ENCODE measurements at regions not wholly inside any gene's neighbourhood (a gene's known extent, or its start where the extent isn't known, plus 50 kb on each side); places are given as distances from the start of the nearest gene placed in this dataset.

DNA sequence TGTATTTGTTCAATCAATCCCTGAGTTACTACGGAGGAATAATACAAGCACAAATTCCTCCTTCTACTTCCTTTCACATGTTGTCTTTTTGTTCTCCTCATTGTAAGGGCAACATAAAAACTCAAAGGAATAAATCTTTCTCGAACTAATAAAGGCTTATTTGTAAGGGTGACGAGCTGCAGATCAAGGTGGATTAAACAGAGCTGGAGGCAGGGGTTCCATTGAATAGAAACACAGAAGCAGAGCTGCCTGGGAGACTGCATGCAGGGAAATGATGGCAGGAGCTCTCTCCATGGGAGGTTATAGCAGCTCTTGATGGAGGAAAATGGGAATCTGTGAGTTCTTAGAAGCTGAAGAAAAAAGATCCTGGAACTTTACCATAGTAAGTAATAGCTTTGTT, 160.2 kb downstream of the CYYR1 start:
- DNase-seq = no peak

DNA sequence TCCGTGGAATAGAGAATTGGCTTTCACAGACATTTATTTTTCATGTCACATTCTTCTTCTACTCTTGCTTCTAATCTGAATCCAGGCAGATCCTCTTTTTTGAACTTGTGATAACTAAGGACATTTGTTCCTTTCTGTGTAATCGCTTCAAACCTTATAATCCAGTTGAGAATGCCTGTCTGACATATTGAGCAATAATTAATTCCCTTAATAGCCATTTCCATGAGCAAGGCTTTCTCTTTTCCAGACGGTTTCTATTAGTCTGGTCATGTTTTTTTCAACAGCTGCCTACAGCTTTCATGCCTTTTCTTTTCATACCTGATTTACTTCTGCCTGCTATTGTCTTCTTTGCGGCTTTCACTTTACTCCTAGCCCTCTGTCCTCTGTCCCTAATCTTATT, 163.4 kb downstream of the CYYR1 start:
- no peak for DNase-seq

DNA sequence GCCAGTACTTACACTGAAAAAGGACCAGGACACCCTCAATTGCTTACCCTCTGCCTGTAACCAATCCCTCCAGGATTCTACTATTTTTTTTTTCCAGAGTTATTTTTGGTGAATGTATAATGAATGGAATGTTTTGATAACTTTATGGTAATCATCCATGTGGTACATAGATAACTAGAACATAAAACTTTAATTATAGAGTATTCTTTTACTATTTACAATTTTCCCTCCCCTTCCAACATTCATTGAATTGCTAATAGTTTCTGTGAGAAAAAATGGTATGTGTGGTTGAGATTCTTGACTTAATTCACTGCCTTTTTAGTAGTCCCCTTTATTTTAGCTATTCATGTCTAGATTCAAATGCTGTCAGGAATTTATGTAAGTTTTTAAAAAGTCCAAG, 164.6 kb downstream of the CYYR1 start:
- no peak for DNase-seq

DNA sequence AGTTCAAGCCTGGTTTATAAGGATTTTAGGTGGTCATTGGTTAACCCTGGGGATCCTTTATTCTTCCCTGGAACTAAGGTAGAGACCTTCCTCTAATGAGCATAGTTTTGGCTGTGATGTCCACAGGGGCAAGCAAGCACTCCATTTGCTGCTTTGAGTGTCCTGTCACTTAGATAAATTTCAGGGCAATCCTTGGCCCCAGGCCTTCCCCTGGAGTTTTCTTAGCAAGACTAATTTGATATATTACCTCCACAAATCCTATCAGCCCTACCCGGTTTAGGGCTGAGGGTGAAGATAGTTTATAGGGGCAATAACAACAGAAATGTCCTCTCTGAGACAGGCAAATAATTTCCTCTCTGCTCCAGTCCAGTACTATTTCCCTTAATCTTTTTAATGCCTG, 166.6 kb downstream of the CYYR1 start:
- DNase-seq = no peak

- DNase-seq = no peak
Measured at GRCh38 chr21:26405735-26406361, 167.2 kb downstream of the CYYR1 start.

DNA sequence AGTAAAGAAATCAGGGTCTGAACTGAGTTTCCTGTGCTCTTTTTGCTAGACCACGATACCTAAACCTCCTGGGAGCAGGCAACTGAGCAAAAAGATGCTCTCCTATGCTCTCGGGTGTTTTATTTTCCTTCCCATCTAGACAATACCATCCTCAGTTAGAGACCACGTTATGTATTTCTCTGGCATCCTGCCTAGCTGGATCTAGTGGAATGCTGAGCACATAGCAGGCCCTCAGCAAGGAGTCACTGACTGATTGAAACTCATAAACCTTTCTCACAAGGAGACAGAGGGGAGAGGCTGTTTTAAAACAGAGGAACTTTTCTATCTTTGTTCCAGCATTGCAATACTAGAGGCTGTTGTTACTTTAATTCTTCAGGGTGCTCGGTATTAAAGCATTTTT, 168.0 kb downstream of the CYYR1 start:
- DNase-seq = no peak

- DNase-seq = no peak
Measured at GRCh38 chr21:26404288-26404687, 168.8 kb downstream of the CYYR1 start.

DNA sequence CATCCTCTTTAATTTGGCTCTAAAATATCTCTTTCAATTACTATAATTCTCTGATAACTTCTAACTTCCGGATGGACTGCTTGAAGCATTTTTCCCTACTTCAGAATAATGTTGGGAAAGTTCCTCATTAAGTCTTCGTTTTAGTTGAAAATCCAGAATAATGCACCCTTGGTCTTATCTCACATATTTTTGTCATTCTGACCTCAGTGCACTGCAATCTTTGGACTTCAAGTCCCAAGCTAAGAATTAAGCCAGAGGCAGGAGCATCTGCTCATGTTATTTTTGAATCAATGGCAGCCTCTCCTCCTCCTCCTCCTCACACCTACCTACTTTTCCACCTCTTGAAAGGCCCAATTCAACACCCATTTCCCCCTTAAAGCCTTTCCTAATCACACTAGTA, 169.8 kb downstream of the CYYR1 start:
- DNase-seq = no peak

- no peak for DNase-seq
Measured at GRCh38 chr21:26397545-26397944, 175.5 kb downstream of the CYYR1 start.

- DNase-seq = no peak
Measured at GRCh38 chr21:26394341-26394740, 178.7 kb downstream of the CYYR1 start.

DNA sequence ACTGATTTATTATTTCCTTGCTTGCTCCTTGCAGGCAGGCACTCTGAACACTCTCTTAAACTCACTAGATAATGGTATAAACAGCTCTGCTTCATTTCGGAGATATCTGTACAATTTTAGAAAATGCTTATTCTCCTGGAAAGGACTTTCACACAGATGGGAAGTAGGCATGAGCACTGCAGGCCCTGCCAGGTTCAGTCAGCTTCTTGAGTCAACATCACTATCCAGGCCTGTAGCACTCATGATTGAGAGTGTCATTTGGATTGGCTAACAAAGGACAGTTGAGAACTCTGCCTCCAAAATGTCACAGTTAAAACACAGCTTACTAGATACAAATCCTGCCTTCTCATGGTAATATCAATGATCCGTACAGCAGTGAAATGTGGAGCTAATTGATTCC, 181.9 kb downstream of the CYYR1 start:
- DNase-seq = no peak

DNA sequence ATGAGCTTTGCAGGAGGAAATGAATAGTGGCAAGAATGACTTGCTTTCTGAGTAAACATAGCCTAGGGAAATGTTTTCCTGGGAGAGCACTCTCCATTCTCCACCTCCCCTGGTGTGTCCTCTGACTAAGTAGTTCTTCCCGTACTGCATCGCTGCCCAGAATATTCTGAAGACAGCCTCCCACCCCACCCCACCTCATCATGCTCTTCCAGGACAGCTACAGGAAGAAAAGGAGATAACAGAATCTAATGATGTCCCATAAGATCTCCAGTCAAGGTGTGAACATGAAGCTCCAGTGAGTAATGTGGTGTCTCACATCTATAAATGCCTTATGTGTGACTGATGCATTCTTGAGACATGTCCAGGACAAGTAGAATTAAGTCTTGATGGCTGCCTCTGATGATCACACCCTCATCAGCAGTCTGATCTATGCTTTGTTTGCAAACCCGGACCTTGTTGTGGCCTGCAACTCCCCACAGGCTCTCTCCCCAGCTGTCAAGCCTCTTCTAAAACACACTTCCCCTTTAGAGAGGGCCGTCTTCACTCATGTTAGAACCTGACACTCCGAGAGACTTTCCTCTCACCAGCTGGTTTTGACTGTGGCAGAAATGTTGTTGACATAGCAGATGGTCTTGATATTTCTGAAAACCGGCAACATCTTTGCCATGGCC, 183.0 kb downstream of the CYYR1 start:
- peak; percentile 25 to 75 for DNase-seq

GRCh38 chr21:26388731-26389231, 184.3 kb downstream of the CYYR1 start:
- peak; percentile 10 to 52 for DNase-seq

GRCh38 chr21:26385721-26386120, 187.4 kb downstream of the CYYR1 start:
- no peak for DNase-seq

- no peak for DNase-seq
Measured at GRCh38 chr21:26379561-26379960, 193.5 kb downstream of the CYYR1 start.

DNA sequence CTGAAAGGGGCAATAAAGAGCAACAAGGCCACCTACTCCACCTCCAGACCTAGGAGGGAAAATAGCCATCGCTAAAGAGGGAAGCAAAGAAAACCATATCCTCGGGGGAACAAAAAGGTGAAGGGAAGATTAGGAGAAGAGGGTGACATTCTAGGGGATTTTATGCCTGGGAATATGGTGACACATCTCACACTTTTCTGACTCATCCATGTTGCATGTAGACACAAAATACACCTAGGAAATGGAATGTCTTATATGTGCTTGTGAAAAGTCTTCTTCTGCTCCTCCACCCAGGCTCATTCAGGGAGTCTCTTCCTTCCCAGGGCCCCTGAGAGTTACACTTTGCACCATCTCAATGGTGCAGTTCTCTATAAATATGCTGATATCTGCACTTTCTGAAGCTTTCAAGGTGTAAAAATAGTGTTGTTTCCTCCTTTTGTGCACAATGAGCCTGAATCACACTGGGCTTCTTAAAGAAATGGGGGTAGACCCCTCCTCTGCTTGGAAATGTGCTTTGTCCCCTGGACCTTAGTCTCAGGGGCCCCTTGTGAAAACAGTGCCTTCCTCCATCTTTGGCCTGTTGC, 195.9 kb downstream of the CYYR1 start:
- DNase-seq = no peak

GRCh38 chr21:26374817-26375216, 198.3 kb downstream of the CYYR1 start:
- no peak for DNase-seq

DNA sequence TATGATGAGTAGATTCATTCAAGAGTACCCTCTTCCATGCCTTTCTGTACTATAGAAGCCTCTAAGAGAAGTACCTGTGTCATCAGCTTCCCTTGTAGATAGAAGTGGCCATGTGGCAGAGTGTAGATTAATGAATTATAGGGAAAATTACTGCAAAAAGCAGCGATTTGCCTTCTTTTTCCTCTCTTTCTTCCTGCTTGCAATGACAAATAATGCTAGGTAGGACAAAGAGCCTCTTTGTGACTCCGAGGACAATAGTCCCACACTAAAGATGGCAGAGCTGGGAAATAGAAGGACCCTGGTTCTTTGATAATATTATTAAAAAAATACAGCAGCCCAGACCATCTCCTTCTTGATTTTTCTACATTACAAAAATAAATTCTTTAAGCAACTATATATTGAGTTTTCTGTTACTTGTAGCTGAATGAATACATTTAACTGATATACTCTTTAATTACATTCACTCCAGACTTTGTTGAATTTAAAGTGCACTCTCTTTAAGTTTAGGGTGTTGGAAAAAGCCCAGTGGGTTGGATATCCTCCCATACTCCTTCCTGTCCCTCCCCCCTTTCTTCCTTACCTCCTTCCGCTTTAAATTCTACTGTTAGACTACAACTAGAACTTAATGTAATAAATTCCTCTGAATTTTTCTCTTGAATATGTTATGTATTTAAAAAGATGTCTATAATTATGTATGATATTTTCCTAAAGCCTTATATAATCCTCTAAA, 198.2 kb upstream of the APP start:
- DNase-seq = no peak

- DNase-seq = no peak
Measured at GRCh38 chr21:26366781-26367180, 196.2 kb upstream of the APP start.

- no peak for DNase-seq
Measured at GRCh38 chr21:26365849-26366248, 195.3 kb upstream of the APP start.

DNA sequence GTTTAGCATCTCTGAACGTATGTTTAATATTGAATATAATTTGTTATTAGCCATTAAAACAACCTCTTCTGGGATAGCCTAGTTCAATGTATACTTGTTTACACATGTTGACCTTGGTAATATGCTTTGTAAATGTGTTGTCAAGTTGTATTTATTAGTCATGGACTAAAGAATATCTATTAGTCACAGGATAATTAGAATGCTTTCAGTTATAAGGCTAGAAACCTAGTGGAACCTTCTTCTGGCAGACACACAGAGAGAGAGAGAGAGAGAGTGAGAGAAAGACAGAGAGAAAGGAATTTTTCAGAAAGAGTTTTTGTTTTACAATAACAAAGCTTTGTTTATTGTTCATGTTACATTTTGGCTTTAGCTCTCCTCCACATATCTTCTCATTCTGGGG, 181.1 kb upstream of the APP start:
- no peak for DNase-seq

DNA sequence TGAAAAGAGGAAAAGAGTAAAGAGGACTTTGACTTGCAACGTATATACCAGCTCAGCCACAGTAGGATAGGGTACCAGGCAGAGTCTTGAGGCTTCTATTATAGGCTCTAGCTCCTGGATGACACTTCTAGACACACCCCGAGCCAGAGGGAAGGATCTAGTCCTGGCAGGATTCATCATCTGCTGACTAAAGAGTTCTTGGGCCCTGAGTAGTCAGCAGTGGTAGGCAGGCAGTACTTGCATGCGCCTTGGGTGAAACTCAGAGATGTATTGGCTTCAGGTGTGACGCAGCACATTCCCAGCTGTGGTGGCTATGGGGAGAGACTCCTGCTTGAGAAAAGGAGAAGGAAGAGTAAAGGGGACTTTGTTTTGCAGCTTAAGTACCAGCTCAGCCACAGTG, 162.3 kb upstream of the APP start:
- no peak for DNase-seq

DNA sequence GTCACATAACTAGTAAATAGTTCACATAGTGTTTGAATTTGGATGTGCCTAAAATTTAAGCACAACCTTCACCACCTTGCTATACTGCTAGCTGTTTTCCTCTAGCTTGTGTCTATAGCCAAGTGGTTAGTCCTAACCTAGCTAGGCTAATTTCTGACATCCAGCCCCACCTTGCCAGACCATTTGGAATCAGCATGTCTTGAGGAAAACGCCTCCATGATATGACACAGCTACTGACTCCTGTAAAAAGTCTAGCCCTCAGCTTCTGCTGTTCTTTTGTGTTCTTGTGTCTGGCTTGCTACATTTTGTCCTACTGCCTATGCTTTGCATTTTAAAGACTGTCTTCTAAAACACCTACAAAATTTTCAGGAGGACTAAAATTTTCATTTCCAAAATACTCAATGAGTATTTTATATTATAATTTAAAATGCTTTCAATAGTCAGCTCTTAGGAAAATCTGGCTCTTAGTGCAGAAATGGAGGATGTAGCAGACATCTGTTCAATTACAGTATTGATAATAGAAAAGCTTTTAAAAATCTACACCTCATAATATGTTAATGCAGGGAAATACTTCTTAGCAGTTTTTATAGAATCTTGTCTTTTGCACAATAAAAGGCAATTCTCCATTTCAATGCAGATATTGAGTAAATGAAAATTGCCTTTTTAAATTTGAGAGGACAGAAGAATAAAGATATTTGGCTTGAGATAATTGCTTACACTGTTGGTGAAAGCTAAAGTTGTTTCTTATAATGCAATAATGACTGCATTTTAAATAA, 160.8 kb upstream of the APP start:
- DNase-seq = no peak

Data from SW 1271 (cell line).